ENCODE measurements at regions not wholly inside any gene's neighbourhood (a gene's known extent, or its start where the extent isn't known, plus 50 kb on each side); places are given as distances from the start of the nearest gene placed in this dataset.
"Not testable (repeated sequence)": the region's sequence is repeated elsewhere in the genome, so short reads cannot be mapped to it uniquely, and the experiment has no call there.

GRCh38 chr4:64713256-64713840 lies 304.1 kb upstream of the TECRL start:
- DNase-seq, result no peak

GRCh38 chr4:64712590-64712989 lies 303.3 kb upstream of the TECRL start:
- DNase-seq, result no peak

- no peak for DNase-seq
These were observed 296.7 kb upstream of the TECRL start for GRCh38 chr4:64705989-64706388.

- DNase-seq, result no peak
These were observed 288.9 kb upstream of the TECRL start for GRCh38 chr4:64698171-64698570.

DNA sequence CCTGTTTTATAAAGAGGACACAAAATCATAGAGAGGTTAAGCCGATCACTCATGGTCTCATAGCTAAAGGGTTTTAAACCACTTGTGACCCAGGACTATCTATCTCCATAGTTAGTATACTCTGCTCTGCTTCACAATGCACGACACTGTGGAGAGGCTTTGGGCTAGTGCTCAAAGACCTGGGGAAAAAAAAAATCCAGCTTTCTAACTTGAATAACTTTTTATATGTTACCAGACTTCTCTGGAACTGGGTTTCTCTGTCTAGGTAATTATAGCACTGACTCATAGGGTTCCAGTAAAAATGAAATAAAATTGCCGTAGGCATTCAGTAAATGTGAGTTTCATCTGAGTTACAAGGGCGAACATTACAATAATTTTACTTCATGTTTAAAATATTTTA lies 273.7 kb upstream of the TECRL start:
- DNase-seq, result no peak

DNA sequence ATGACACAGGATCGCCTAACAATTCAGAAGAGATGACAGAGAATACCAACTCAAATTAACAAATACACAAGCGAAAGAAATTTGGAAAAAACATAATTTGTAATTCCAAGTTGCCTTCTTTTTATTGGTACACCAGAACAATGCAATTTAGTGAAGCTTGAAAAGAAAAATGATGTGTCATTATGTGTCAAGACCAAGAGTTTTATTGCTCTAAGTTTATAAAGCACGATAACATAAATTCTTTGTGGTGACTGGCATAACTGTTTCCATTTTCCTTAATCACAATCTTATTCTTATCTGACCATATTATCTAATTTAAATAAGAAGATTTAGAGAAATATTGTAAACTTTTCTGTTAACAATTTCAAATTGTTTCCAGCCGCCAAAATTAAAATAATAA lies 273.2 kb upstream of the TECRL start:
- no peak for DNase-seq

DNA sequence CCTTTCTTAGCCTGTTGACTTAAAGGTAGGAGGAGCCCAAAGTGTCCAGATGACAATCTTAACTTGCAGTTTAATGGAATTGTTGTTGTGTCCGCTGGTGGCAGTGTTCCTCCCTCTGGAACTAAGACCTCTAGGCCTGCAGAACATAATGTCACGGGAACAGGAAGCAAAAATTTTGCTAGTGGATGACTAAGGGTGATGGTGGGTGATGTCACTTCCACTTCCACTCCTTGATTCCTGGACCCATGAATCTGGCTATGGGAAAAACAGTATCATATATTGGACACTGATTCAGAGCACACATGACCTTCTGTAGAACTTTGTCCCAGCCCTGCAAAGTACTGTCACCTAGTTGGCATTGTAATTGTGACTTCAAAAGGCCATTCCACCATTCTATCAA lies 263.9 kb upstream of the TECRL start:
- not testable (repeated sequence) for DNase-seq

GRCh38 chr4:64670647-64671046 lies 261.4 kb upstream of the TECRL start:
- DNase-seq, result no peak

GRCh38 chr4:64643841-64644240 lies 234.6 kb upstream of the TECRL start:
- no peak for DNase-seq

GRCh38 chr4:64642936-64643335 lies 233.7 kb upstream of the TECRL start:
- no peak for DNase-seq

- DNase-seq, result not testable (repeated sequence)
These were observed 231.2 kb upstream of the TECRL start for GRCh38 chr4:64640402-64640801.

DNA sequence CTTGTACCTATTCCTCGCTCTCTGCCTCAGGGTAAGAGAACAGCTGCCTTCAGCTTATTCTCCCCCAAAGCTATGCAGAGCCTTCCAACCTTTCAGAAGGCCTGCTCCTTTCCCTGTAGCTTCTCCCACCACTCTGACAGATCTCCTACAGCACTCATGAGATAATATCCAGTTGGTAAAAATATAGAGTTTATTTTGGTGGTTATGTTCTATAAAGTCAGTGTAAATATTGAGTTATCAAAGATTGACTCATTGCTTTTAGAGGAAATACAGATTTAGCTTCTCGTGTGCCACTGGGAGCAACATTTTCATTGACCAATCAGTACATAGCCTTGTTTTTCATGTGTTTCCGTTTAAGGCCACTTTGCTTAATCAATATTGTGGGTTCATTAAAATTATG lies 216.2 kb upstream of the TECRL start:
- DNase-seq, result no peak

GRCh38 chr4:64617800-64618199 lies 208.6 kb upstream of the TECRL start:
- DNase-seq, result no peak

GRCh38 chr4:64614276-64614675 lies 205.0 kb upstream of the TECRL start:
- DNase-seq, result no peak

GRCh38 chr4:64613046-64613445 lies 203.8 kb upstream of the TECRL start:
- DNase-seq, result no peak

DNA sequence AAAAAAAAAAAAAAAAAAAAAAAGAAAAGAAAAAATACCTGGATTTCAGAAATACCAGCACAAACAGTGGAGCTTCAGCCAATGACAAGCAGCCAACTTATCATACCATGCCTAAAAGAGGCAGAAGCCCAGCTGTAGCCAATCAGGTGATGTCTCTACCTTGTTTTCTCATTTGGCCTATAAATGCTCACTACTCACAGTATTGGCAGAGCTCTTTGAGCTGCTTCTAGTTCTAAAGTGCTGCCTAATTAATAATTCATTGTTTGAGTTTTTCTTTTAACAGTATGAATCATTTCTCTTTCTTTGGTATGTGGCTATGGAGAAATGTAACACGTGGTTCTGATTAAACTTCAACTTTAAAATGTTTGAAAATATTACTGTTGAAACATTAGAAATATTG lies 188.8 kb upstream of the TECRL start:
- DNase-seq, result no peak

DNA sequence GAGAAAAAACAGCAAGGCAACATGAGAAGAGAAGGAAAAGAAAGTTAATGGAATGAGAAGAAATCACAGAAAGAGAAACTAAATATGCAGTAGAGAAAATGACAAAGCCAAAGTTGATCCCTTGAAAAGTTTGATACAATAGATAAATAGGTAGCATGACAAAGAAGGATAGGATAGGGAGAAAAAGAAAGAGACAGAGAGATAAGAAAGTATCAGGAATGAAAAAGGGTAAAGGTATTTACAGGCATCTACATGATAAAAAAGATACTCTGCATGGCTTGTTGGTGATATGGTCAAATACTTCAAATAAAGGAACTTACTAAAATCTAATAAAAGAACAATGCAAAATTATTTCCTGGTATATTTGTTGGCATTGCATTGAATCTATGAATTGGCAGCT lies 185.5 kb upstream of the TECRL start:
- no peak for DNase-seq

DNA sequence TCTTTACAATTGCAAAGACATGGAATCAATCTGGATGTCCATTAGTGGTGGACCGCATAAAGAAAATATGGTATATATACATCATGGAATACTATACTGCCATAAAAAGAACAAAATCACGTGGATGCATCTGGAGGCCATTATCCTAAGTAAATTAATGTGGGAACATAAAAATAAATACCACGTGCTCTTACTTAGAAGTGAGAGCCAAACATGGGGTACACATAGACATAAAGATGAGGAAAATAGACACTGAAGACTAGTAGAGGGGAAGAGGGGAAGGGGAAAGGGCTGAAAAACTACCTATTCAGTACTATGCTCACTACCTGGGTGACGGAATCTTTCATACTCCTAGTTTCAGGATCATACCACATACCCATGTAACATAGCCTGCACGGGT lies 179.3 kb upstream of the TECRL start:
- DNase-seq, result no peak

GRCh38 chr4:64584981-64585557 lies 175.8 kb upstream of the TECRL start:
- DNase-seq, result no peak

DNA sequence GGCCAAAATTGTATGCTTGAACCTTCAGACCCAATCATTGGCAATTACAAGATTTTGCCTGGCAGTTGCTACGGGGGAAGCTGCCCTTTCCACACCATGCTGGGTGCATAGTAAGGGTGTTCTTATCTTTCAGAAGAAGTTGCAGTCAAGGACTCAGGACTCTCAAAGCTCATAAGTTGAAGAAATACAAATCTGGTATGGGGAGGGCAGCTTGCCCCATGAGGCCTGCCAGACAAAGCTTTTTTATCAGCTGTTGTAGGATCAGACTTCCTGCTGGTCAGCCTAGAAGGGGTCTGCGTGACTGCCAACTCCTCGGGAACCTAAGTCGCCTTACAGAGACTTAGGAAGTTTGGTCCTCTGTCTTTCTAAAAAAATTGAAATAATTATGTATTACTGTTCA lies 174.9 kb upstream of the TECRL start:
- no peak for DNase-seq

- DNase-seq, result no peak
These were observed 173.2 kb upstream of the TECRL start for GRCh38 chr4:64582492-64582891.

DNA sequence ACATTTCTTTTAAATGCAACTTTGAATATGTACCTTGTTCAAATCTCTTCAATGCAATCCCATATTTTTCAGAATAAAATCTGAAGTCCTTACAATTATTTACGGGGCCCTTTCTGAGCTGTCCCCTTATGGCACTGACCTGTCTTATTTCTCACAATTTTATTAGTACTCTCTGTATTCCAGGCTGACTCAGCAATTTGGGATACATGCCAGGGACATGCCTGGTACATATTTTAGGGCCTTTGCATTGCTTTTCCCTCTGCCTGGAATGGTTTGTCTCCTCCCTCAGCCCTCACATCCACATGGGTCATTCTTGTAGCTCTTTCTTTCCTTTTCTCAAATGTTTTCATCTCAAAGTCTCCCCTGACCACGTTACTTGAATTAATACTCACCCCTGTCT lies 172.2 kb upstream of the TECRL start:
- no peak for DNase-seq

GRCh38 chr4:64564126-64564525 lies 154.9 kb upstream of the TECRL start:
- DNase-seq, result no peak

GRCh38 chr4:64559571-64559970 lies 150.3 kb upstream of the TECRL start:
- no peak for DNase-seq

GRCh38 chr4:64551125-64551524 lies 141.9 kb upstream of the TECRL start:
- DNase-seq, result no peak

All from stimulated activated CD4-positive, alpha-beta T cell treated with anti-CD3 and anti-CD28 coated beads, Interleukin-4, amount 100 ng/mL, for 24 hours (primary cell).